ENCODE measurements at regions not wholly inside any gene's neighbourhood (a gene's known extent, or its start where the extent isn't known, plus 50 kb on each side); places are given as distances from the start of the nearest gene placed in this dataset.

- TF ChIP-seq ZNF114 (CRISPR knock-in tag; IDR thresholded peaks at IDR 0.05): no peak
- no peak for TF ChIP-seq NANOG (IDR thresholded peaks at IDR 0.05; ENCODE audit: borderline replicate concordance)
- no peak for TF ChIP-seq CTCF (conservative IDR thresholded peaks at IDR 0.05; ENCODE audit: low read depth in 2 of 2)
- TF ChIP-seq REST (IDR thresholded peaks at IDR 0.05; ENCODE audit: unreplicated experiment): no peak
- TF ChIP-seq EZH2phosphoT487 (IDR thresholded peaks at IDR 0.05; ENCODE audit: unreplicated experiment): no peak
- Histone ChIP-seq H3K36me3 (ENCODE audit: insufficient read depth) (no peaks in the 10 kb centered on the region), H3K4me2 (no peak overlapping the region), H3K27me3 (ENCODE audit: insufficient read depth) (no peaks in the 10 kb centered on the region), H3K4me3 (no peak overlapping the region), H2AFZ (no peak overlapping the region), H3F3A (replicated peaks; ENCODE audit: low read depth) (no peaks in the 10 kb centered on the region), H3K79me2 (replicated peaks; ENCODE audit: insufficient read depth) (no peaks in the 10 kb centered on the region), H3K27ac (ENCODE audit: low read depth) (no peak overlapping the region), H4K20me1 (replicated peaks; ENCODE audit: insufficient read depth) (no peaks in the 10 kb centered on the region), H3K9me2 (ENCODE audit: insufficient read depth) (no peaks in the 10 kb centered on the region), H3K4me1 (ENCODE audit: insufficient read depth) (peaks cover 17% of the 10 kb centered on the region)
- Mint-ChIP-seq H3K9me3 (no peaks in the 10 kb centered on the region; the same call in 2 of the 3 replicates), H3K4me3 (no peak overlapping the region), H3K27me3 (ENCODE audit: insufficient read depth, low read depth, poor library complexity) (peaks cover 3% of the 10 kb centered on the region), H3K4me1 (peaks cover 27% of the 10 kb centered on the region), H3K27ac (no peak overlapping the region), H3K36me3 (ENCODE audit: low read depth) (no peaks in the 10 kb centered on the region)
- DNase-seq (ENCODE audit: low spot score): no peak
- ATAC-seq: no peak
These were observed 801.5 kb downstream of the NR2F1-AS1 start for GRCh38 chr5:92779536-92779935.

- no peak overlapping the region for H3K27ac Mint-ChIP-seq
- DNase-seq (ENCODE audit: low spot score) (no peak), ATAC-seq (no peak)
- Histone ChIP-seq H4K20me1 (replicated peaks; ENCODE audit: insufficient read depth) (no peaks in the 10 kb centered on the region), H3K4me3 (no peak overlapping the region), H3K9me2 (ENCODE audit: insufficient read depth) (no peaks in the 10 kb centered on the region), H3K4me1 (ENCODE audit: insufficient read depth) (peaks cover 17% of the 10 kb centered on the region), H3F3A (replicated peaks; ENCODE audit: low read depth) (no peaks in the 10 kb centered on the region), H3K36me3 (ENCODE audit: insufficient read depth) (no peaks in the 10 kb centered on the region), H2AFZ (no peak overlapping the region), H3K79me2 (replicated peaks; ENCODE audit: insufficient read depth) (no peaks in the 10 kb centered on the region), H3K27me3 (ENCODE audit: insufficient read depth) (no peaks in the 10 kb centered on the region), H3K27ac (ENCODE audit: low read depth) (no peak overlapping the region), H3K4me2 (no peak overlapping the region)
- no peak overlapping the region for H3K4me3 Mint-ChIP-seq
- H3K27me3 Mint-ChIP-seq (ENCODE audit: insufficient read depth, low read depth, poor library complexity): peaks cover 3% of the 10 kb centered on the region
- no peaks in the 10 kb centered on the region for H3K9me3 Mint-ChIP-seq
- H3K36me3 Mint-ChIP-seq (ENCODE audit: low read depth): no peaks in the 10 kb centered on the region
- TF ChIP-seq STAT1 (IDR thresholded peaks at IDR 0.05; ENCODE audit: unreplicated experiment) (no peak), CTCF (conservative IDR thresholded peaks at IDR 0.05; ENCODE audit: low read depth in 2 of 2) (no peak), ETS1 (IDR thresholded peaks at IDR 0.05) (no peak)
- H3K4me1 Mint-ChIP-seq: peaks cover 27% of the 10 kb centered on the region
These were observed 802.8 kb downstream of the NR2F1-AS1 start for GRCh38 chr5:92778261-92778660.

Data from GM23338 (cell line).